ENCODE measurements at regions not wholly inside any gene's neighbourhood (a gene's known extent, or its start where the extent isn't known, plus 50 kb on each side); places are given as distances from the start of the nearest gene placed in this dataset.

DNA sequence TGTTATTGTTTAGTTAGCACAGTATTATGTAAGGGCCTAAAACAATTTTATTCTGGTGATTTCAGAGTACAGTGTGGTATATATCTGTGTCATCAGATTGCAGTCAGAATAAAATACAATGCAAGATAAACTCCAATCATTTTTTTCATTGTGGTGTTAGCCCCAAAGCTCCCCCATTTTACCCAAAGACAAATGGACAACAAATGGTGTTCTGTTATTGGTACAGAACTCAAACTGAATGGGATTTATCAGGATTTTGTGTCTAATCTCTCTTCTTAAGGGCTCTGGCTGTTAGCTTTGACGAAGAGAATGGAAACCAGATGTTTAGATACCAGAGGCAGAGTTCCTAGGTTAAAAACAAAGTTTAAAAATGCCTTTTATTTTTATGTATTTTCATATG is 163.1 kb upstream of the USP25 start:
- no peaks in the 10 kb centered on the region for H3K27me3 ChIP-seq
- no peaks in the 10 kb centered on the region for H3K36me3 ChIP-seq
- H3K4me1 ChIP-seq, result peaks cover 0 to 5% (median 0%) of the 10 kb centered on the region in 4 donors
- H3K4me3 ChIP-seq, result no peak overlapping the region
- WGBS, 2 donors, result 39 to 50% methylated on average over 1 of the region's 1 CpG
- H3K27ac ChIP-seq, result peak overlapping the region in 1 of 4 donors; percentile 30
- no peak for ATAC-seq (ENCODE audit: low FRiP score in 2 of 2)
- H3K9me3 ChIP-seq, result no peaks in the 10 kb centered on the region
- TF ChIP-seq POLR2AphosphoS5 (IDR thresholded peaks at IDR 0.05) (no peak), POLR2A (IDR thresholded peaks at IDR 0.05) (no peak), EP300 (IDR thresholded peaks at IDR 0.05) (no peak), CTCF (IDR thresholded peaks at IDR 0.05) (no peak)
- DNase-seq, result no peak

DNA sequence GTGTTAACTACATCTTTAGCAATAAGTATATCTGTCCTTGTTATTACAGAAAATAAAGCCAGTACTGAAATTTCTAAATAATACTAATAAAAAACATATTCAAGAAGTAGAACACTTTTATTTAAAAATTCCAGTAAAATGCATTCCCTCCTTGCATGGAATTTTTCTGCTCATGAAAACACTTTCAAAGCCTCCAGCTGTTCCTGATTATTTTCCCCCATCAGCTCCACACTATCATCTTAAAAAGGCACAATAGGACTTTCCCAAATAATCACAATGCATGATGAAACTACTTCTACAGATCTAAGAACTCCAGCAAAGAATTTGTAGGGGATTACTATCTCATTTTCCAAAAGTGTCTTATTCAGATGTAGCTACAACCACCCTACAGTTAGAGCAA is 162.6 kb upstream of the USP25 start:
- ATAC-seq (ENCODE audit: low FRiP score in 2 of 2), result no peak
- Histone ChIP-seq H3K4me3 (no peak overlapping the region), H3K4me1 (peaks cover 0 to 5% (median 0%) of the 10 kb centered on the region in 4 donors), H3K36me3 (no peaks in the 10 kb centered on the region), H3K27ac (no peak overlapping the region), H3K9me3 (no peaks in the 10 kb centered on the region), H3K27me3 (no peaks in the 10 kb centered on the region)
- DNase-seq, result no peak
- TF ChIP-seq CTCF (IDR thresholded peaks at IDR 0.05), result no peak
- TF ChIP-seq POLR2A (IDR thresholded peaks at IDR 0.05), result no peak
- TF ChIP-seq EP300 (IDR thresholded peaks at IDR 0.05), result no peak
- TF ChIP-seq POLR2AphosphoS5 (IDR thresholded peaks at IDR 0.05), result no peak

DNA sequence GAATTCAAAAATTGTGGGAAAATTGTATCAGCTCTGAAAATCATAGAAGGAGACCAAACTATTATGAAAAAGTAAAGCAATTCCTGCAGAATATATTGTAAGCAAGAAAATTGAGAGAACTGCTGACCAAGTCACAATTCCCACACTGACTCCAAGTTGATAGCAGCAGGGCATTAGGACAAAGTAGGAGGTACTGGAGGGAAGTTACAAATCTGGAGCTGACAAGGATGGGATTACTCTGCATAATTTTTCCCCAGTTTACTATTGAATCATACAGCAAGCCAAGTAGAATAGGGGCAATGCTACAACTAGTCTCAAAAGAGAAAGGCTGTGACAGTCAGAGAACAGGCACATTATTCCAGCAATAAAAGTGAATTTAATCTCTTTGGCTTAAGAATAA is 161.3 kb upstream of the USP25 start:
- Histone ChIP-seq H3K9me3 (no peaks in the 10 kb centered on the region), H3K4me1 (peaks cover 0 to 5% (median 0%) of the 10 kb centered on the region in 4 donors), H3K36me3 (no peaks in the 10 kb centered on the region), H3K27ac (no peak overlapping the region), H3K4me3 (no peak overlapping the region), H3K27me3 (no peaks in the 10 kb centered on the region)
- TF ChIP-seq POLR2AphosphoS5 (IDR thresholded peaks at IDR 0.05), result no peak
- no peak for TF ChIP-seq POLR2A (IDR thresholded peaks at IDR 0.05)
- no peak for TF ChIP-seq CTCF (IDR thresholded peaks at IDR 0.05)
- TF ChIP-seq EP300 (IDR thresholded peaks at IDR 0.05), result no peak
- ATAC-seq (ENCODE audit: low FRiP score in 2 of 2) (no peak), DNase-seq (no peak)

- Histone ChIP-seq H3K4me1 (no peaks in the 10 kb centered on the region), H3K27me3 (no peaks in the 10 kb centered on the region), H3K27ac (no peak overlapping the region), H3K9me3 (no peaks in the 10 kb centered on the region), H3K4me3 (no peak overlapping the region), H3K36me3 (no peaks in the 10 kb centered on the region)
- 71 to 75% methylated on average over 4 of the region's 4 CpGs for WGBS, 2 donors
- DNase-seq (no peak), ATAC-seq (ENCODE audit: low FRiP score in 2 of 2) (no peak)
- no peak for TF ChIP-seq POLR2AphosphoS5 (IDR thresholded peaks at IDR 0.05)
- TF ChIP-seq CTCF (IDR thresholded peaks at IDR 0.05), result no peak
- TF ChIP-seq POLR2A (IDR thresholded peaks at IDR 0.05), result no peak
- TF ChIP-seq EP300 (IDR thresholded peaks at IDR 0.05), result no peak
These were observed 142.9 kb upstream of the USP25 start for GRCh38 chr21:15586752-15587427.

- Histone ChIP-seq H3K36me3 (no peaks in the 10 kb centered on the region), H3K9me3 (no peaks in the 10 kb centered on the region), H3K4me3 (no peak overlapping the region), H3K4me1 (no peaks in the 10 kb centered on the region), H3K27ac (no peak overlapping the region), H3K27me3 (no peaks in the 10 kb centered on the region)
- DNase-seq, result no peak
- 21 to 24% methylated on average over 5 of the region's 5 CpGs for WGBS, 2 donors
- TF ChIP-seq CTCF (IDR thresholded peaks at IDR 0.05) (peak in 5 of 6 experiments; percentile 23 to 65 (median 58)), POLR2AphosphoS5 (IDR thresholded peaks at IDR 0.05) (no peak)
- peak in 1 of 2 donors; percentile 80 for ATAC-seq (ENCODE audit: low FRiP score in 2 of 2)
These were observed 137.4 kb upstream of the USP25 start for GRCh38 chr21:15592271-15592860.
